ENCODE measurements at regions not wholly inside any gene's neighbourhood (a gene's known extent, or its start where the extent isn't known, plus 50 kb on each side); places are given as distances from the start of the nearest gene placed in this dataset.

GRCh38 chr3:44080474-44081072, 161.1 kb upstream of the TOPAZ1 start:
- in situ Hi-C loops (cut with MboI; ENCODE audit: low sequenced_read_pairs, unreplicated experiment), result no loop called here
- TF ChIP-seq CTCF (IDR thresholded peaks at IDR 0.05; ENCODE audit: borderline replicate concordance, control extremely low read depth, extremely low read depth, insufficient read depth, missing control alignments), result no peak
- DNase-seq (ENCODE audit: low spot score), result no peak

GRCh38 chr3:44090036-44090435, 151.7 kb upstream of the TOPAZ1 start:
- TF ChIP-seq CTCF (IDR thresholded peaks at IDR 0.05; ENCODE audit: borderline replicate concordance, control extremely low read depth, extremely low read depth, insufficient read depth, missing control alignments), result no peak
- no peak for DNase-seq (ENCODE audit: low spot score)
- in situ Hi-C loops (cut with MboI; ENCODE audit: low sequenced_read_pairs, unreplicated experiment), result no loop called here

DNA sequence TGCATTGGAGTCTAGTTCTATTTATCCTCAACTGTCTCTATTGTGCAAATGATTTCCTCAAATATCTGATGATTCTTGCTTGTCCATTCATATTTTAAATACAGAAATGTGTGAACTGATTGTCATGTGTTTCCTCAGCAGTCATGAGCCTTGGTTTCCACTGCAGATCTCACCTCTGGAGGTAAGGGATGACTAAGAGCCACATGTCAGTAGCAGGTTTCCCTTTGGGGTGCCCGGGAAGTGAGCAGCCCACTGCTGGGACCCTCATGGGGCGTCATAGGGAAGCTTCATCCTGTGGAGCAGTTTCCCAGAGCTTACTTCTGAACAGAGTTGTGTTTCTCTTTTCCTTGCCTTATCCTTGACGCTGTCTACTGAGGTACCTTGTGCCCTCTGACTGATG, 149.2 kb upstream of the TOPAZ1 start:
- in situ Hi-C loops (cut with MboI; ENCODE audit: low sequenced_read_pairs, unreplicated experiment), result no loop called here
- TF ChIP-seq CTCF (IDR thresholded peaks at IDR 0.05; ENCODE audit: borderline replicate concordance, control extremely low read depth, extremely low read depth, insufficient read depth, missing control alignments), result no peak
- no peak for DNase-seq (ENCODE audit: low spot score)

DNA sequence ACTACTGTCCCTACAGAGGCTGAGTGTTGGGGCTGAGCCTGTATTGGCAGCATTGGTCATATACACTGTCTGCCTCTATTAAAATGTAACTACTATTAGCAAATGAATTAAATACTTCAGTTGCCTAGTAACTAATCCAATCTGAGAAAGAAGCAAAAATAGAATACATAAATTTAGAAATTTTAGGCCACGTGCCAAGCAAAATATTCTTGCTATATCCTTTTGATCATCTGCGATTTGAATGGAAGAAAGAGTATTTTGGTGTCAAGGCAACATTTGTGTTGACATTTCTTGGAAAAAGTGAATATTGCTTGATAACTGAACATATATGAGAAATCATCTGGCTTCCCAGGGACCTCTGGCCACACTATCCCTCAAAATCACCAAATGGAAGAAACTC, 148.2 kb upstream of the TOPAZ1 start:
- no peak for TF ChIP-seq CTCF (IDR thresholded peaks at IDR 0.05; ENCODE audit: borderline replicate concordance, control extremely low read depth, extremely low read depth, insufficient read depth, missing control alignments)
- DNase-seq (ENCODE audit: low spot score), result no peak
- in situ Hi-C loops (cut with MboI; ENCODE audit: low sequenced_read_pairs, unreplicated experiment), result no loop called here

GRCh38 chr3:44098656-44099415, 142.8 kb upstream of the TOPAZ1 start:
- TF ChIP-seq CTCF (IDR thresholded peaks at IDR 0.05; ENCODE audit: borderline replicate concordance, control extremely low read depth, extremely low read depth, insufficient read depth, missing control alignments), result no peak
- DNase-seq (ENCODE audit: low spot score), result no peak
- in situ Hi-C loops (cut with MboI; ENCODE audit: low sequenced_read_pairs, unreplicated experiment), result no loop called here

- in situ Hi-C loops (cut with MboI; ENCODE audit: low sequenced_read_pairs, unreplicated experiment), result no loop called here
- TF ChIP-seq CTCF (IDR thresholded peaks at IDR 0.05; ENCODE audit: borderline replicate concordance, control extremely low read depth, extremely low read depth, insufficient read depth, missing control alignments), result no peak
- DNase-seq (ENCODE audit: low spot score), result no peak
These were observed 142.0 kb upstream of the TOPAZ1 start for GRCh38 chr3:44099566-44100297.
